Stomach (tissue), 8 donors: ENCODE measurements at regions not wholly inside any gene's neighbourhood (a gene's known extent, or its start where the extent isn't known, plus 50 kb on each side); places are given as distances from the start of the nearest gene placed in this dataset.

Source experiments
- DNase-seq, 2 donors: peaks; one replicate each; pipeline versions ENCODE4 v3.0.0 to v3.0.0-alpha.2; 2013 to 2019
- H3K27ac ChIP-seq, 5 donors: fragments of 200-600 bp in 4 of 5; sonication (generic) in 4 of 5; one replicate each; pipeline ENCODE4 v1.5.1; 2013 to 2019; ENCODE audit warnings: mild to moderate bottlenecking in 1 of 5, moderate library complexity in 1 of 5
- H3K27me3 ChIP-seq, 3 donors: fragments of 200-600 bp; sonication (generic); one replicate each; pipeline ENCODE4 v1.5.1; 2017 to 2019; ENCODE audit warnings: mixed run types in 1 of 3
- H3K36me3 ChIP-seq, 4 donors: fragments of 200-600 bp; sonication (generic); 1 replicate in 3 of 4; 2 replicates in 1 of 4; pipeline ENCODE4 v1.5.1; 2016 to 2019
- H3K4me1 ChIP-seq, 4 donors: fragments of 200-600 bp; sonication (generic); one replicate each; pipeline ENCODE4 v1.5.1; 2016 to 2019
- H3K4me3 ChIP-seq, 4 donors: fragments of 200-600 bp; sonication (generic) in 3 of 4; one replicate each; pipeline ENCODE4 v1.5.1; 2016 to 2019; ENCODE audit warnings: mild to moderate bottlenecking in 1 of 4
- H3K9me3 ChIP-seq, 4 donors: fragments of 200-600 bp; sonication (generic); one replicate each; pipeline ENCODE4 v1.5.1; 2016 to 2019
- EP300 ChIP-seq: sonication (generic); formaldehyde crosslinking; IDR thresholded peaks from one replicate; pipeline ENCODE4 v1.6.1; 2017; ENCODE audit warnings: antibody characterized with exemption
- POLR2A ChIP-seq, 4 donors: fragments of 450-650 bp; IDR thresholded peaks; one replicate each; pipeline ENCODE4 v1.6.1; 2016; ENCODE audit warnings: antibody characterized with exemption in 4 of 4, control low read depth in 2 of 4, mild to moderate bottlenecking in 1 of 4, moderate library complexity in 1 of 4
- POLR2AphosphoS5 ChIP-seq, 3 donors: sonication (generic); formaldehyde crosslinking; IDR thresholded peaks; one replicate each; pipeline ENCODE4 v1.6.1; 2016; ENCODE audit warnings: antibody characterized with exemption in 3 of 3
- WGBS, 5 donors: extraction: QIAGEN DNeasy Blood & Tissue Kit in 3 of 5; methylation state at CpG; one replicate each; pipeline versions ENCODE4 v1.1.5 to v1.1.7; 2013 to 2018; 5-methylcytosine and 5-hydroxymethylcytosine counted together
- intact Hi-C: fragments of 100-400 bp; cut with DNase I; formaldehyde crosslinking; loops from one replicate; pipeline ENCODE4 v1.15.1; 2023; ENCODE audit warnings: low total_unique reads
- TF ChIP-seq, protein P1 (sequence below), 7 experiments: fragments of 450-650 bp in 4 of 7; fragments of 200-600 bp in 3 of 7; sonication (generic) in 3 of 7; IDR thresholded peaks; one replicate each; pipeline ENCODE4 v1.5.1; 2016 to 2019; ENCODE audit warnings: antibody characterized with exemption in 7 of 7, control low read depth in 2 of 7, mild to moderate bottlenecking in 1 of 7
- donor health status: healthy with polysubstance abuse.
- donor health status: Bipolar disorder and iron deficiency.
- donor health status: healthy.

DNA sequence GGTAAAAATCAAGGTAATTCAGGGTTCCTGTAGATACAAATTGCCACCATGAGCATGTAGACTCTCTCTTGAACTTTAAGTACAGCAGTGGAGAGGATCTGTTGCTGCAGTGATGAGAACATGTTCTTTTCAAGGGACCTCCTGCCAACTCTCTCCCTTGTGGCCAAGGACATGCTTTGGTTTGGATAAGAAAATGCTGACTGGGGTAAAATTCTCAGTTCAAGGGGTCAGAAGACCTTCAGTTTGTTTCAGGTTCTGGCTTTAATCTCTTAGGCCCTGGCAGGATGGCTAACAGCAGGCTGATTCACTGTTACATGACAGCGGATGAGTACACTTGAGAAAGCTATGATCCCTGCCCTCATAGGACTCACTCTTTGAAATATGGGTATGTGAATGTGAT is 299.2 kb upstream of the NMUR2 start:
- TF ChIP-seq POLR2AphosphoS5 (IDR thresholded peaks at IDR 0.05) (no peak), EP300 (no peak), POLR2A (IDR thresholded peaks at IDR 0.05) (no peak)
- TF ChIP-seq, protein P1, sequence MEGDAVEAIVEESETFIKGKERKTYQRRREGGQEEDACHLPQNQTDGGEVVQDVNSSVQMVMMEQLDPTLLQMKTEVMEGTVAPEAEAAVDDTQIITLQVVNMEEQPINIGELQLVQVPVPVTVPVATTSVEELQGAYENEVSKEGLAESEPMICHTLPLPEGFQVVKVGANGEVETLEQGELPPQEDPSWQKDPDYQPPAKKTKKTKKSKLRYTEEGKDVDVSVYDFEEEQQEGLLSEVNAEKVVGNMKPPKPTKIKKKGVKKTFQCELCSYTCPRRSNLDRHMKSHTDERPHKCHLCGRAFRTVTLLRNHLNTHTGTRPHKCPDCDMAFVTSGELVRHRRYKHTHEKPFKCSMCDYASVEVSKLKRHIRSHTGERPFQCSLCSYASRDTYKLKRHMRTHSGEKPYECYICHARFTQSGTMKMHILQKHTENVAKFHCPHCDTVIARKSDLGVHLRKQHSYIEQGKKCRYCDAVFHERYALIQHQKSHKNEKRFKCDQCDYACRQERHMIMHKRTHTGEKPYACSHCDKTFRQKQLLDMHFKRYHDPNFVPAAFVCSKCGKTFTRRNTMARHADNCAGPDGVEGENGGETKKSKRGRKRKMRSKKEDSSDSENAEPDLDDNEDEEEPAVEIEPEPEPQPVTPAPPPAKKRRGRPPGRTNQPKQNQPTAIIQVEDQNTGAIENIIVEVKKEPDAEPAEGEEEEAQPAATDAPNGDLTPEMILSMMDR (IDR thresholded peaks at IDR 0.05): no peak
- 95 to 100% (median 97%) methylated on average over 1 of the region's 1 CpG for WGBS, 5 donors
- H3K27ac ChIP-seq: no peak overlapping the region
- H3K27me3 ChIP-seq: no peaks in the 10 kb centered on the region
- intact Hi-C loops: no loop called here
- no peaks in the 10 kb centered on the region for H3K36me3 ChIP-seq
- no peak overlapping the region for H3K4me3 ChIP-seq
- H3K9me3 ChIP-seq: peaks cover 0 to 21% (median 9%) of the 10 kb centered on the region in 4 donors
- no peaks in the 10 kb centered on the region for H3K4me1 ChIP-seq
- DNase-seq: no peak

DNA sequence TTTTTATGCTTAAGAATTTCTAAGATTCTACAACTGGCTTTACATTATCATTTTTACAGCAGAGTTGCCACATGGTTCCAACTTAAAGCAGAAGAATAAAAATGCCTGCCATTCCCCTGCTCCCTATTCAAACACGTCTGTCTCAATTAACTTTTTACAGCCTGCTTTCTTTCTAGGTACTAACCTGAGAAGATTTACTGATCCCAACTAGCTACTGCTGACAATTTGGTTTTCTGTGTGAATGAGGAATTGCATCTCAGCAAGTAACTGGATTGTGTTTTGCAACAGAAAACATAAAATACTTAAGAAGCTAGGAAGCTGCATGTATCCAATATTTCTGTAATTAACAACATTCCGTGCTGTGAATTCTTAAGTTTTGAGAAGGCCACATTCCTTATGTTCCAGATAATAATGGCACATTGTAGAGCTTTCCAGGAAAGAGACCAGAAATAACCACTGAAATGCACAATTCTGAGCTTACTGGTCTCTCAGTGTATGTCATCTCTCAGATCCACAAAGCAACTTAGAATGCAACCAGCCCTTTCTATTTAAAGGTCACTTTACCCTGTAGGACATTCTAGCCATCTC is 306.8 kb upstream of the NMUR2 start:
- Histone ChIP-seq H3K4me1 (no peaks in the 10 kb centered on the region), H3K27ac (no peak overlapping the region), H3K9me3 (no peaks in the 10 kb centered on the region), H3K27me3 (no peaks in the 10 kb centered on the region), H3K4me3 (no peak overlapping the region), H3K36me3 (no peaks in the 10 kb centered on the region)
- intact Hi-C loops: no loop called here
- WGBS, 5 donors: 45 to 60% (median 52%) methylated on average over 2 of the region's 2 CpGs
- TF ChIP-seq POLR2A (IDR thresholded peaks at IDR 0.05): no peak
- no peak for TF ChIP-seq EP300
- TF ChIP-seq, protein P1 (IDR thresholded peaks at IDR 0.05): no peak
- no peak for TF ChIP-seq POLR2AphosphoS5 (IDR thresholded peaks at IDR 0.05)
- no peak for DNase-seq

DNA sequence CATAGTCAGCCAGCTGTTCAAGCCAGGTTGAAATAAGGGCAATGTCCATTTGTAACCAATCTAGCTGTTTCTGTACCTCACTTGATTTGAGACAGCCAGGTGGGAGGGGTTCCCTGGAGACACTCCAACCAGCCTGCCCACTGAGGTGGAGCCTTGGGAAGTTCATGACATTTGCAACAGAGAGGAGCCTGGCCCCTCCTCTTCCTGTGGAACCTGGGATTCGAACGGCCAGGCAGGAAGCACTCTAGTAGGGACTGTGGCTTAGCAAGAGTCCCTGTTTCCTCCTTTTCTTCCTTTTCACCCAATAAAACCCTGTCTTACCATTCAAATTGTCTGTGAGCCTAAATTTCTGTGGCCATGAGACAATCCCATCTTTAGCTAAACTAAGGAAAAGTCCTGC is 312.3 kb upstream of the NMUR2 start:
- H3K36me3 ChIP-seq: no peaks in the 10 kb centered on the region
- DNase-seq: no peak
- H3K4me1 ChIP-seq: no peaks in the 10 kb centered on the region
- no peak overlapping the region for H3K27ac ChIP-seq
- intact Hi-C loops: no loop called here
- WGBS, 5 donors: 45 to 60% (median 56%) methylated on average over 2 of the region's 2 CpGs
- peaks cover 0 to 18% (median 14%) of the 10 kb centered on the region in 4 donors for H3K9me3 ChIP-seq
- H3K4me3 ChIP-seq: no peak overlapping the region
- H3K27me3 ChIP-seq: no peaks in the 10 kb centered on the region
- no peak for TF ChIP-seq POLR2AphosphoS5 (IDR thresholded peaks at IDR 0.05)
- TF ChIP-seq, protein P1 (IDR thresholded peaks at IDR 0.05): no peak
- no peak for TF ChIP-seq EP300
- no peak for TF ChIP-seq POLR2A (IDR thresholded peaks at IDR 0.05)

DNA sequence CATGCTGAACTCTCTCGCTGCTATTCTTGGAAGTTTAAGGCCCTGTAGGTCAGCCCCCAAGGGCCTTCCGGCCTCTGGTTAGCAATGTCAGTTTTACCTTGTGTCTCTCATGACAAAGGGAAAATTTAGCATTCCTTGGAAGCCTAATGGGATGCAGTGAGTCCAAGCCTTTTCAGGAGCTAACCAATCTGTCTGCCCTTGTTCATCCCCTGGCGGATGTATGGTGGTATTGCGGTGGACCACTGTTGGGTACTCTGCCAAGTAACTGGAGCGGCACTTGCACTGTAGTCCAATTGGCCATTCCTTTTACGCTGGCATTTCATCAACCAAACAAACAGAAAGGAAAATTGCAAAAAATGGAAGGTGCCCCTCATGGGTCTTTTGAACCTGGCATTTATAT is 318.4 kb upstream of the NMUR2 start:
- H3K27ac ChIP-seq: no peak overlapping the region
- intact Hi-C loops: no loop called here

More for the DNA sequence above, 318.4 kb upstream of the NMUR2 start:
- TF ChIP-seq EP300 (no peak), POLR2AphosphoS5 (IDR thresholded peaks at IDR 0.05) (no peak), POLR2A (IDR thresholded peaks at IDR 0.05) (no peak)
- TF ChIP-seq, protein P1 (IDR thresholded peaks at IDR 0.05): no peak
- no peaks in the 10 kb centered on the region for H3K27me3 ChIP-seq
- H3K9me3 ChIP-seq: peaks cover 0 to 36% (median 24%) of the 10 kb centered on the region in 4 donors
- no peak for DNase-seq
- H3K4me3 ChIP-seq: no peak overlapping the region
- H3K4me1 ChIP-seq: no peaks in the 10 kb centered on the region
- no peaks in the 10 kb centered on the region for H3K36me3 ChIP-seq
- WGBS, 5 donors: 85 to 93% (median 90%) methylated on average over 6 of the region's 6 CpGs
